Activated T-helper 17 cell treated with anti-CD3 and anti-CD28 coated beads, Interleukin-2, amount 50 U/mL, for 72 hours (primary cell): ENCODE measurements at regions not wholly inside any gene's neighbourhood (a gene's known extent, or its start where the extent isn't known, plus 50 kb on each side); places are given as distances from the start of the nearest gene placed in this dataset.

Source experiments
- ATAC-seq: fragments of 150-1000 bp; cut with Tn5 transposase; replicated peaks from 2 replicates; pipeline ENCODE4 v1.10.0; 2021; ENCODE audit warnings: mild to moderate bottlenecking, moderate library complexity
- H3K27ac Mint-ChIP-seq: one replicate; pipeline ENCODE4 v1.8.0; 2022; ENCODE audit warnings: mixed read lengths
- H3K27me3 Mint-ChIP-seq: one replicate; pipeline ENCODE4 v1.8.0; 2022; ENCODE audit warnings: mixed read lengths
- H3K36me3 Mint-ChIP-seq: one replicate; pipeline ENCODE4 v1.8.0; 2022; ENCODE audit warnings: low read depth, mild to moderate bottlenecking, mixed read lengths
- H3K4me1 Mint-ChIP-seq: one replicate; pipeline ENCODE4 v1.8.0; 2022; ENCODE audit warnings: mixed read lengths
- H3K4me3 Mint-ChIP-seq: one replicate; pipeline ENCODE4 v1.8.0; 2022; ENCODE audit warnings: mild to moderate bottlenecking, mixed read lengths
- H3K9me3 Mint-ChIP-seq: one replicate; pipeline ENCODE4 v1.8.0; 2022; ENCODE audit warnings: mixed read lengths

GRCh38 chr4:36823199-36823967 lies 421.2 kb upstream of the NWD2 start:
- H3K27me3 Mint-ChIP-seq, result peaks cover 8% of the 10 kb centered on the region
- H3K4me3 Mint-ChIP-seq, result no peak overlapping the region
- H3K36me3 Mint-ChIP-seq, result no peaks in the 10 kb centered on the region
- H3K9me3 Mint-ChIP-seq, result peaks cover 3% of the 10 kb centered on the region
- no peaks in the 10 kb centered on the region for H3K4me1 Mint-ChIP-seq
- no peak for ATAC-seq
- no peak overlapping the region for H3K27ac Mint-ChIP-seq

- H3K4me3 Mint-ChIP-seq, result no peak overlapping the region
- H3K27ac Mint-ChIP-seq, result no peak overlapping the region
- H3K36me3 Mint-ChIP-seq, result no peaks in the 10 kb centered on the region
- peaks cover 3% of the 10 kb centered on the region for H3K9me3 Mint-ChIP-seq
- H3K27me3 Mint-ChIP-seq, result peaks cover 8% of the 10 kb centered on the region
- no peak for ATAC-seq
- H3K4me1 Mint-ChIP-seq, result no peaks in the 10 kb centered on the region
Observed at GRCh38 chr4:36824682-36825081, 419.9 kb upstream of the NWD2 start.

GRCh38 chr4:36835246-36835645 lies 409.3 kb upstream of the NWD2 start:
- H3K4me1 Mint-ChIP-seq, result no peaks in the 10 kb centered on the region
- ATAC-seq, result no peak
- H3K9me3 Mint-ChIP-seq, result peaks cover 5% of the 10 kb centered on the region
- no peaks in the 10 kb centered on the region for H3K27me3 Mint-ChIP-seq
- H3K36me3 Mint-ChIP-seq, result no peaks in the 10 kb centered on the region
- no peak overlapping the region for H3K27ac Mint-ChIP-seq
- H3K4me3 Mint-ChIP-seq, result no peak overlapping the region

DNA sequence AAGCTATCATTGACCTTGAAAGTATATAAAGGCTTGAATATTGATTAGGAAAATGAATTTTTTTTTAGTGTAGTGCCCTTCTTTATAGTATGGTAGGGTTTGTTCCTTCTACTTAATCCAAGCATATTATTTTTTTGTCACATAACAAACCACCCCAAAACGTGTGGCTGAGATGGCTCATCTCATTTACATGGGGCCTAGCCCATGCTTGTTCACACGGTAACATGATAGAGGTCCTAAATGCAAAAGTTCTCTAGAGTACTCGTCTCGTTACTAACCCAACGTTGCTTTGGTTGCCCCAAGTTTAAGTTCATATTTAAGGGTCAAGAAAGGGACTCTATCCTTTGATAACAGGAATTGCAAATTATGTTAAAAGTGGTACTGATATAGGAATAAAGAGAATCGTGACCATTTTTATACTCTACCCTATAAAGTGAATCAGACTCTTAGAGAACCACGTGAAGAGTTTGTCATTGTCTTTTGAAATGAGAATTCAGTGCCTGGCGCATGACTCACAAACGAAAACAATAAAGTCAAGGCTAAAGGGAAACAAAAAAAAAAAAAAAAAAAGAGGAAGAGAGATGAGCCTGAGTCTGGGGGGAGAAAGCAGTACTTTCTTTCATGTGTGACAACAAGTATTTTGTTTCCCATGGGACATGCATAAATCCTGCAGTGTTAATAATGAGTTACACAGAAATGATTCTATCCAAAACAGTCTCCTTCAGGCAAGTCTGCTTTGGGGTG lies 402.8 kb upstream of the NWD2 start:
- no peak for ATAC-seq
- Mint-ChIP-seq H3K36me3 (no peaks in the 10 kb centered on the region), H3K4me3 (no peak overlapping the region), H3K4me1 (no peaks in the 10 kb centered on the region), H3K27ac (no peak overlapping the region), H3K27me3 (no peaks in the 10 kb centered on the region), H3K9me3 (no peaks in the 10 kb centered on the region)

GRCh38 chr4:36844448-36844847 lies 400.1 kb upstream of the NWD2 start:
- Mint-ChIP-seq H3K36me3 (no peaks in the 10 kb centered on the region), H3K4me1 (no peaks in the 10 kb centered on the region), H3K27ac (no peak overlapping the region), H3K9me3 (no peaks in the 10 kb centered on the region), H3K27me3 (no peaks in the 10 kb centered on the region), H3K4me3 (no peak overlapping the region)
- no peak for ATAC-seq

DNA sequence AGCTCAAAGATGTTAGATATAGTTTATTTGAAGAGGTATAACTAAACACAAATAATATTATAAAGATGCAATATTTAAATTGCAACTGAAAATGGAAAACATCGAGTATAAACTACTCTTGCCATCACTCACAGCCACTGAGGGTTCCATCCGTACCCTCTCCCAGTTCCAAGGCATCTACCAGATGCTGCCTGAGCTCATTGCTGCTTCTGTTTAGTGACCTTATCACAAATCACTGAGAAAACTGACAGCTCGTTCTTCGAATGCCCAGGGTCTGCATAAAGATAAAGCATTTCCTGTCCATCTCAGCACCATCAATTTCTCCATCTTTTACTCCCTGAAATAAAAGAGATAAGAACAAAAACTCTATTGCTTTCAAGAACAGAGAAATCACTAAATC lies 391.7 kb upstream of the NWD2 start:
- Mint-ChIP-seq H3K4me1 (no peaks in the 10 kb centered on the region), H3K4me3 (no peak overlapping the region), H3K27ac (no peak overlapping the region), H3K9me3 (peaks cover 14% of the 10 kb centered on the region), H3K27me3 (no peaks in the 10 kb centered on the region), H3K36me3 (no peaks in the 10 kb centered on the region)
- ATAC-seq, result no peak

DNA sequence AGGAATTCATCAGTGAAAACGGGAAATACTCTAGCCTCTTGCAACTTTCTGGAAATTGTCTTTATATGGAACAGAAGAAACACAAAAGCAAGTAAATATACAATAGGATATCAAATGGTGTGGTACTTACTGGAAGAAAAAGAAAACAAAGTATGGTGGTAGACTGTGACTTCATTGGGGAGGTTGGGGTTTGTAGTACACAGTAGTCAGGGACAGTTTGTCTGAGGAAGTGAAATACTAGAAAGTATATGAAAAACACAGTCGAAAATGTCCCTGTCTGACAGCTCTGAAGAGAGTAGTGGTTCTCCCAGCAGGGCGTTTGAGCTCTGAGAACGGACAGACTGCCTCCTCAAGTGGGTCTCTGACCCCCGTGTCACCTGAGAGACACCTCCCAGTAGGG lies 390.0 kb upstream of the NWD2 start:
- Mint-ChIP-seq H3K27ac (no peak overlapping the region), H3K36me3 (no peaks in the 10 kb centered on the region), H3K27me3 (no peaks in the 10 kb centered on the region), H3K4me3 (no peak overlapping the region), H3K4me1 (no peaks in the 10 kb centered on the region), H3K9me3 (peaks cover 14% of the 10 kb centered on the region)
- no peak for ATAC-seq

- Mint-ChIP-seq H3K4me3 (no peak overlapping the region), H3K9me3 (no peaks in the 10 kb centered on the region), H3K27me3 (no peaks in the 10 kb centered on the region), H3K36me3 (no peaks in the 10 kb centered on the region), H3K4me1 (no peaks in the 10 kb centered on the region), H3K27ac (no peak overlapping the region)
- ATAC-seq, result no peak
Observed at GRCh38 chr4:36863601-36864000, 380.9 kb upstream of the NWD2 start.

DNA sequence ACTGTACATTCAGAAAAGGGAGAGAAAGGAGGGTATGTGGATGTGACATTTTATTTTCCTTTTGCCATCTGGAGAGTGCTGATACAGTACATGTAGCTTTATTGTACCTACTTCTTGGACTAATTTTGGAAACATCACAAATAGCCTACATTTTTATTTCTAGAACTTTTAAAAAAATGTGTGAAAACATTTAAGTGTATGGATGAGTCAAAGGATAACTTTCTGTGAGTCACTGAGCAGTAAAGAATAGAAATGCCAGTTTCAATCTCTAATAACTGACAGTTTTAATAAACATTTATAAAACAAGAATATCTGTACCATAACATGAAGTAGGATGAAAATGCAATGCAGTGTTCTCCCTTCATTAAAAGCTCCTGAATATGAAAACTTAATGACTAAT lies 374.4 kb upstream of the NWD2 start:
- no peaks in the 10 kb centered on the region for H3K9me3 Mint-ChIP-seq
- H3K4me1 Mint-ChIP-seq, result no peaks in the 10 kb centered on the region
- H3K27me3 Mint-ChIP-seq, result no peaks in the 10 kb centered on the region
- no peak overlapping the region for H3K4me3 Mint-ChIP-seq
- no peak overlapping the region for H3K27ac Mint-ChIP-seq
- ATAC-seq, result no peak
- no peaks in the 10 kb centered on the region for H3K36me3 Mint-ChIP-seq

GRCh38 chr4:36872679-36873078 lies 371.9 kb upstream of the NWD2 start:
- Mint-ChIP-seq H3K27ac (no peak overlapping the region), H3K4me1 (no peaks in the 10 kb centered on the region)

GRCh38 chr4:36884151-36884550 lies 360.4 kb upstream of the NWD2 start:
- H3K9me3 Mint-ChIP-seq, result no peaks in the 10 kb centered on the region
- H3K36me3 Mint-ChIP-seq, result no peaks in the 10 kb centered on the region
- ATAC-seq, result no peak
- H3K27me3 Mint-ChIP-seq, result no peaks in the 10 kb centered on the region
- H3K4me3 Mint-ChIP-seq, result no peak overlapping the region
- H3K27ac Mint-ChIP-seq, result no peak overlapping the region
- H3K4me1 Mint-ChIP-seq, result no peaks in the 10 kb centered on the region

More at GRCh38 chr4:36872679-36873078, 371.9 kb upstream of the NWD2 start:
- Mint-ChIP-seq H3K4me3 (no peak overlapping the region), H3K36me3 (no peaks in the 10 kb centered on the region), H3K9me3 (peaks cover 2% of the 10 kb centered on the region), H3K27me3 (no peaks in the 10 kb centered on the region)
- no peak for ATAC-seq

DNA sequence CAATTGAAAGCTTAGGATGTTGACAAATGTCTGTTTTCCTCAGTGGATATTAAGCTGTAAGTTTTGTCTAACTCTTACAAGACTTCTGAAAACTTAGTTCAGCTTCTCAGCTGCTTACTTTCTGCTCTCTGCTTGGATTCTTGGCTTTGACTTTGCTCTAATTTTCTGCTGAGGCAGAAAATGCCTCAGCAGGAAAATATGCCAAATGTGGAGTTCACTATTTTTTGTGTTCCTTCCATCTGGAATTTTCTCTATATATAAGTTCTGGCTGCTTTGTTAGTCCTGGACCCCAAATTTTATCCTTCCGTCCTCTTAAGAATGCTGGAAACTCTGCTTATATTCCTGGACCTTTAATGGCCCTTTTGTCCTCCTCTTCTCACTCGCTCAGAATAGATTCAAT lies 352.6 kb upstream of the NWD2 start:
- Mint-ChIP-seq H3K36me3 (no peaks in the 10 kb centered on the region), H3K27me3 (no peaks in the 10 kb centered on the region), H3K27ac (no peak overlapping the region), H3K4me1 (no peaks in the 10 kb centered on the region), H3K9me3 (peaks cover 4% of the 10 kb centered on the region), H3K4me3 (no peak overlapping the region)
- ATAC-seq, result no peak

- H3K9me3 Mint-ChIP-seq, result peaks cover 3% of the 10 kb centered on the region
- H3K27me3 Mint-ChIP-seq, result no peaks in the 10 kb centered on the region
- ATAC-seq, result no peak
- H3K36me3 Mint-ChIP-seq, result no peaks in the 10 kb centered on the region
- H3K27ac Mint-ChIP-seq, result no peak overlapping the region
- H3K4me1 Mint-ChIP-seq, result no peaks in the 10 kb centered on the region
- no peak overlapping the region for H3K4me3 Mint-ChIP-seq
Observed at GRCh38 chr4:36900446-36900987, 344.0 kb upstream of the NWD2 start.

DNA sequence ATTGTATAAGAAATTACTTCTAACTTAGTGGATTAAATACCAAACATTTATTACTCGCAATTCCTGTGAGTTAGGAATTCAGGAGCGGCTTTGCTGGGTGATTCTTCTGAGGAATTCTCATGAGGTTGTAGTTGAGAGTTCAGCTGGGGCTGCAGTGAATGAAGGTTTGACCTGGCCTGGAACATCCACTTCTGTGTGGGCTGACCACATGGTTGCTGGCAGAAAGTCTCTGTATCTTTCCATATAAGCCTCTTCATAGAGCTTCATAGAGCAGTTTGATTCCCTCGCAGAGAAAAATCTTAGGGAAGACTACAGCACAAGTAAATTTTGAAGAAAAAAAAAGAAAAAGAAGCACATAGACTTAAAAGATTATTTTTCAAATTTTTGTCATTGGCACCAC lies 339.7 kb upstream of the NWD2 start:
- ATAC-seq, result no peak
- no peaks in the 10 kb centered on the region for H3K4me1 Mint-ChIP-seq
- H3K4me3 Mint-ChIP-seq, result no peak overlapping the region

DNA sequence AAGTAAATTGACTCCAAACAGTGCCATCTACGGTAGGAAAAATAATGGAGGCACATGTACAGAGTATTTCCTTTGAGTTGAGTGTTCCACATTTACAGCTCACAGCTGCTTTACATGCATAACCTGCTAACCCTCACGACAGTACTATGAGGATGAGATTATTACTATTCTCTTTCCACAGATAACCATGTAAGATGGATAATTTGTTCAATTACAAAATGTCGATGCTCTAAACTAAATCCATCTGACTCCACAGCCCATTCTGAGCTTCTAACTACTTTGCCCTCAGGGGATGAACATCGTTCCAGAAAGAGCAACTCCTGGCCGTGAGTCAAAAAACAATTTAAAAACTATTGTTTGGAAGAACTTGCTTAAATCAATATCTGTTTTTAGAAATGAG lies 330.4 kb upstream of the NWD2 start:
- no peak for ATAC-seq
- H3K36me3 Mint-ChIP-seq, result no peaks in the 10 kb centered on the region
- no peaks in the 10 kb centered on the region for H3K9me3 Mint-ChIP-seq
- no peak overlapping the region for H3K4me3 Mint-ChIP-seq
- H3K4me1 Mint-ChIP-seq, result no peaks in the 10 kb centered on the region
- H3K27me3 Mint-ChIP-seq, result no peaks in the 10 kb centered on the region
- no peak overlapping the region for H3K27ac Mint-ChIP-seq

More for the DNA sequence above, 339.7 kb upstream of the NWD2 start:
- Mint-ChIP-seq H3K36me3 (no peaks in the 10 kb centered on the region), H3K27ac (no peak overlapping the region), H3K27me3 (no peaks in the 10 kb centered on the region), H3K9me3 (peaks cover 3% of the 10 kb centered on the region)
